HEK293T (cell line): ENCODE measurements at regions not wholly inside any gene's neighbourhood (a gene's known extent, or its start where the extent isn't known, plus 50 kb on each side); places are given as distances from the start of the nearest gene placed in this dataset.
"Not testable (repeated sequence)": the region's sequence is repeated elsewhere in the genome, so short reads cannot be mapped to it uniquely, and the experiment has no call there.

Experiments used
- BHLHE40 ChIP-seq: fragments of 450-650 bp; IDR thresholded peaks from 2 replicates; pipeline ENCODE4 v1.6.1; 2016; ENCODE audit warnings: mild to moderate bottlenecking, moderate library complexity, borderline replicate concordance
- ELF4 ChIP-seq: fragments of 450-650 bp; IDR thresholded peaks from 2 replicates; pipeline ENCODE4 v1.6.1; 2017; ENCODE audit warnings: antibody characterized with exemption
- FOXA1 ChIP-seq: fragments of 450-650 bp; IDR thresholded peaks from 2 replicates; pipeline ENCODE4 v1.6.1; 2016; ENCODE audit warnings: mild to moderate bottlenecking
- FOXM1 ChIP-seq: fragments of 450-650 bp; IDR thresholded peaks from 2 replicates; pipeline ENCODE4 v1.6.1; 2017; ENCODE audit warnings: mild to moderate bottlenecking, borderline replicate concordance
- HDGF ChIP-seq: fragments of 450-650 bp; IDR thresholded peaks from 2 replicates; pipeline ENCODE4 v1.6.1; 2017; ENCODE audit warnings: antibody characterized with exemption, borderline replicate concordance
- L3MBTL2 ChIP-seq: fragments of 450-650 bp; conservative IDR thresholded peaks from 2 replicates; pipeline ENCODE4 v1.6.1; 2016; ENCODE audit warnings: mild to moderate bottlenecking
- LEF1 ChIP-seq: fragments of 450-650 bp; IDR thresholded peaks from 2 replicates; pipeline ENCODE4 v1.6.1; 2017; ENCODE audit warnings: mild to moderate bottlenecking, borderline replicate concordance
- SP1 ChIP-seq: fragments of 450-650 bp; IDR thresholded peaks from 2 replicates; pipeline ENCODE4 v1.6.1; 2017
- SUZ12 ChIP-seq: fragments of 450-650 bp; IDR thresholded peaks from 2 replicates; pipeline ENCODE4 v1.6.1; 2016; ENCODE audit warnings: mild to moderate bottlenecking
- TARDBP ChIP-seq: fragments of 450-650 bp; IDR thresholded peaks from 2 replicates; pipeline ENCODE4 v1.6.1; 2016
- ZNF384 ChIP-seq: fragments of 450-650 bp; IDR thresholded peaks from 2 replicates; pipeline ENCODE4 v1.6.1; 2016

DNA sequence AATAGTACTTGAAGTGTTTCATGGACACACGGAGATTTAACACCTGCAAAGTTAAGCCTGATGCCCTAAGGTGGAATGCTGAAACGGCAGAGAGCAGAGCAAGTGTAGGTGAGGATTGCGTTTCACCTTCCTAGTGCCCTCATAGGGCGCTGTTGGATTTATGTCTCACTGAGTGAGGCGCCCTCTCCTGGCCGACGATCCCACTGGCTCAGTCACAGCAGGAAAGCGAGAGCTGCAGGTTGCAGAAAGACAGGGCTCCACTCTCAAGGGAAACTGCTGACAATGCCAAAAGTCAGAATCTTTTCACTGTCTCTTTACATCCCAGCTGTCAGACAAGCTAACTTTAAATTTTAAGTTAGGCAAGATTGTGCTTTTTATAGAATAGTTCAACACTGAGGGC lies 127.6 kb downstream of the POTEC start:
- not testable (repeated sequence) for TF ChIP-seq BHLHE40, ELF4, SUZ12, FOXA1, SP1, ZNF384, L3MBTL2, TARDBP, FOXM1, HDGF, LEF1
